ENCODE measurements at regions not wholly inside any gene's neighbourhood (a gene's known extent, or its start where the extent isn't known, plus 50 kb on each side); places are given as distances from the start of the nearest gene placed in this dataset.
"Not testable (repeated sequence)": the region's sequence is repeated elsewhere in the genome, so short reads cannot be mapped to it uniquely, and the experiment has no call there.

DNA sequence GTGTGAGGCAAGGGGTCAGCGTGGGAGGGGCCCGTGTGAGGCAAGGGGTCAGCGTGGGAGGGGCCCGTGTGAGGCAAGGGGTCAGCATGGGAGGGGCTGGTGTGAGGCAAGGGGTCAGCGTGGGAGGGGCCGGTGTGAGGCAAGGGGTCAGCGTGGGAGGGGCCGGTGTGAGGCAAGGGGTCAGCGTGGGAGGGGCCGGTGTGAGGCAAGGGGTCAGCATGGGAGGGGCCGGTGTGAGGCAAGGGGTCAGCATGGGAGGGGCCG lies 119.2 kb downstream of the SEPTIN14 start:
- not testable (repeated sequence) for H3K4me1 Mint-ChIP-seq (ENCODE audit: unreplicated experiment); DNase-seq (ENCODE audit: low spot score); H3K4me3 Mint-ChIP-seq (ENCODE audit: unreplicated experiment); H3K27me3 Mint-ChIP-seq (ENCODE audit: unreplicated experiment); H3K27ac Mint-ChIP-seq (ENCODE audit: unreplicated experiment); H3K9me3 Mint-ChIP-seq (ENCODE audit: unreplicated experiment); H3K36me3 Mint-ChIP-seq (ENCODE audit: low read depth, unreplicated experiment)

DNA sequence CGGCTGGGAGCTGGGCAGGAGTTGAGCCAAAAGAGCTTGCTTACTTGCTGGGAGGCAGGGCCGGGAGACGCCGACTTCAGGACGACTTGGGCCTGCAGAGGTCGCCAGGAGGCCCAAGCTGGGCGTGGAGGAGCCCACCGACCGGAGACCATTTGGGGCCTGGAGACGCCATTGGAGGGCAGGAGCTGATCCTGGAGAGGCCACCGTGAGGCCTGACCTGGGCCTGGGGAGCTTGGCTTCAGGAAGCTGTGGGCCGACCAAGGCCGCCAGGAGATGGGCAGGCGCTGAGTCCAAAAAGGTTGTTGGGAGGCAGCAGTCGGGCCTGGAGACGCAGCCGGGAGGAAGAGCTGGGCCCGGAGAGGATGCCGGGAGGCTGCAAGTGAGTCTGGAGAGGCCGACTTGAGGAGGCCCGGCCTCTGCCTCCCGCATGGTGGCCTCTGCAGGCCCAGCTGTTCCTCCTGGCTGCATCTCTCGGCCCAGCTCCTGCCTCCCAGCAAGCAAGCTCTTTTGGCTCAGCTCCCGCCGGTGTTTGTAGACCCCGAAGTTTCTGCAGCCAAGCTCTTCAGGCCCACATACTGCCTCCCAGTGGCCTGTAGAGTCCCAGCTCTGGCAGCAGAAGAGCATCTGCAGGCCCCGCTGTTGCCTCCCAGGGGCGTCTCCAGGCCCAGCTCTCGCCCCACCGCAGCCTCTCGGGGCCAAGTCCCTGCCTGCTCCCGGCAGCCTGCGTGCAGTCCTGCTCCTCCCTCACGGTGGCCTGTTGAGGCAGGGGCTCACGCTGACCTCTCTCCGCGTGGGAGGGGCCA lies 119.7 kb downstream of the SEPTIN14 start:
- not testable (repeated sequence) for DNase-seq (ENCODE audit: low spot score); H3K4me1 Mint-ChIP-seq (ENCODE audit: unreplicated experiment); H3K36me3 Mint-ChIP-seq (ENCODE audit: low read depth, unreplicated experiment)

DNA sequence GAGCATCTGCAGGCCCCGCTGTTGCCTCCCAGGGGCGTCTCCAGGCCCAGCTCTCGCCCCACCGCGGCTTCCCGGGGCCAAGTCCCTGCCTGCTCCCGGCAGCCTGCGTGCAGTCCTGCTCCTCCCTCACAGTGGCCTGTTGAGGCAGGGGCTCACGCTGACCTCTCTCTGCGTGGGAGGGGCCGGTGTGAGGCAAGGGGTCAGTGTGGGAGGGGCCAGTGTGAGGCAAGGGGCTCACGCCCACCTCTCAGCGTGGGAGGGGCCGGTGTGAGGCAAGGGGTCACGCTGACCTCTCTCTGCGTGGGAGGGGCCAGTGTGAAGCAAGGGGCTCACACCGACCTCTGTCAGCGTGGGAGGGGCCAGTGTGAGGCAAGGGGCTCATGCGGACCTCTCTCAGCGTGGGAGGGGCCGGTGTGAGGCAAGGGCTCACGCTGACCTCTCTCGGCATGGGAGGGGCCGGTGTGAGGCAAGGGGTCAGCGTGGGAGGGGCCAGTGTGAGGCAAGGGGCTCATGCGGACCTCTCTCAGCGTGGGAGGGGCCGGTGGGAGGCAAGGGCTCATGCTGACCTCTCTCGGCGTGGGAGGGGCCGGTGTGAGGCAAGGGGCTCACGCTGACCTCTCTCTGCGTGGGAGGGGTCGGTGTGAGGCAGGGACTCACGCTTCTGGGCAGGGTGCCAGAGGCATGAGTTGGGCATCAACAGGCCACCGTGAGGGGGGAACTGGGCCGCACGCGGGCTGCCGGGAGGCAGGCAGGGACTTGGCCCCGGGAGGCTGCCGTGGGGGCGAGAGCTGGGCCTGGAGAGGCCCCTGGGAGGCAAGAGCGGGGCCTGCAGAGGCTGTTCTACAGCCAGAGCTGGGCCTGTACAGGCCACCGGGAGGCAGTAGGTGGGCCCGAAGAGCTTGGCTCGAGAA lies 120.6 kb downstream of the SEPTIN14 start:
- not testable (repeated sequence) for H3K27ac Mint-ChIP-seq (ENCODE audit: unreplicated experiment); H3K4me1 Mint-ChIP-seq (ENCODE audit: unreplicated experiment); H3K36me3 Mint-ChIP-seq (ENCODE audit: low read depth, unreplicated experiment); H3K4me3 Mint-ChIP-seq (ENCODE audit: unreplicated experiment); H3K27me3 Mint-ChIP-seq (ENCODE audit: unreplicated experiment); H3K9me3 Mint-ChIP-seq (ENCODE audit: unreplicated experiment); DNase-seq (ENCODE audit: low spot score)

More for the DNA sequence above, 119.7 kb downstream of the SEPTIN14 start:
- H3K27me3 Mint-ChIP-seq (ENCODE audit: unreplicated experiment); H3K27ac Mint-ChIP-seq (ENCODE audit: unreplicated experiment); H3K9me3 Mint-ChIP-seq (ENCODE audit: unreplicated experiment); H3K4me3 Mint-ChIP-seq (ENCODE audit: unreplicated experiment): not testable (repeated sequence)

DNA sequence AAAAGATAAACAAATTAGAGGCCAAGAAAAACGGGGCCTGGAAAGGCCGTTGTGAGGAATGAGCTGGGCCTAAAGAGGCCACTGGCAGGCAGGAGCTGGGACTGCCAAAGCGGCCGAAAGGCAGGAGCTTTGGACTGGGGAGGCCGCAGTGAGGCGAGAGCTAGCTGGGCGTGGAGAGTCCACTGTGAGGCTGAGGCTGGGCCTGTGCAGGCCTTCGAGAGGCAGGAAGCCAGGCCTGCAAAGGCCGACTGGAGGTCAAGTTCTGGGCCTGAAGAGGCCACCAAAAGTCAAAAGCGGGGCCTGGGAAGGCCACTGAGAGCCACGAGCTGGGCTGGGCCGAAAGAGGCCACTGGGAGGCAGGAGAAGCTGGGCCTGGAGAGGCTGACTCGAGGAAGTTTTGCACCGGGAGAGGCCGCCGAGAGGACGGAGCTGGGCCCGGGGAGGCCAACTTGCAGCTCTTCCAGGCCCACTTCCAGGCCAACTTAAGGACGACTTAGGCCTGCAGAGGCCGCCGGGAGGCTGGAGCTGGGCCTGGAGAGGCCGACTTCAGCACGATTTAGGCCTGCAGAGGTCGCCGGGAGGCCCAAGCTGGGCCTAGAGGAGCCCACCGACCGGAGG lies 121.8 kb downstream of the SEPTIN14 start:
- H3K4me3 Mint-ChIP-seq (ENCODE audit: unreplicated experiment); H3K36me3 Mint-ChIP-seq (ENCODE audit: low read depth, unreplicated experiment); H3K9me3 Mint-ChIP-seq (ENCODE audit: unreplicated experiment); H3K4me1 Mint-ChIP-seq (ENCODE audit: unreplicated experiment); H3K27me3 Mint-ChIP-seq (ENCODE audit: unreplicated experiment); DNase-seq (ENCODE audit: low spot score); H3K27ac Mint-ChIP-seq (ENCODE audit: unreplicated experiment): not testable (repeated sequence)

- DNase-seq (ENCODE audit: low spot score); H3K27ac Mint-ChIP-seq (ENCODE audit: unreplicated experiment); H3K4me1 Mint-ChIP-seq (ENCODE audit: unreplicated experiment); H3K36me3 Mint-ChIP-seq (ENCODE audit: low read depth, unreplicated experiment); H3K4me3 Mint-ChIP-seq (ENCODE audit: unreplicated experiment); H3K9me3 Mint-ChIP-seq (ENCODE audit: unreplicated experiment); H3K27me3 Mint-ChIP-seq (ENCODE audit: unreplicated experiment): not testable (repeated sequence)
Observed at GRCh38 chr7:55740053-55740452, 122.5 kb downstream of the SEPTIN14 start.

- H3K27me3 Mint-ChIP-seq (ENCODE audit: unreplicated experiment); DNase-seq (ENCODE audit: low spot score); H3K27ac Mint-ChIP-seq (ENCODE audit: unreplicated experiment); H3K4me3 Mint-ChIP-seq (ENCODE audit: unreplicated experiment); H3K4me1 Mint-ChIP-seq (ENCODE audit: unreplicated experiment); H3K36me3 Mint-ChIP-seq (ENCODE audit: low read depth, unreplicated experiment); H3K9me3 Mint-ChIP-seq (ENCODE audit: unreplicated experiment): not testable (repeated sequence)
Observed at GRCh38 chr7:55736641-55737221, 125.8 kb downstream of the SEPTIN14 start.

DNA sequence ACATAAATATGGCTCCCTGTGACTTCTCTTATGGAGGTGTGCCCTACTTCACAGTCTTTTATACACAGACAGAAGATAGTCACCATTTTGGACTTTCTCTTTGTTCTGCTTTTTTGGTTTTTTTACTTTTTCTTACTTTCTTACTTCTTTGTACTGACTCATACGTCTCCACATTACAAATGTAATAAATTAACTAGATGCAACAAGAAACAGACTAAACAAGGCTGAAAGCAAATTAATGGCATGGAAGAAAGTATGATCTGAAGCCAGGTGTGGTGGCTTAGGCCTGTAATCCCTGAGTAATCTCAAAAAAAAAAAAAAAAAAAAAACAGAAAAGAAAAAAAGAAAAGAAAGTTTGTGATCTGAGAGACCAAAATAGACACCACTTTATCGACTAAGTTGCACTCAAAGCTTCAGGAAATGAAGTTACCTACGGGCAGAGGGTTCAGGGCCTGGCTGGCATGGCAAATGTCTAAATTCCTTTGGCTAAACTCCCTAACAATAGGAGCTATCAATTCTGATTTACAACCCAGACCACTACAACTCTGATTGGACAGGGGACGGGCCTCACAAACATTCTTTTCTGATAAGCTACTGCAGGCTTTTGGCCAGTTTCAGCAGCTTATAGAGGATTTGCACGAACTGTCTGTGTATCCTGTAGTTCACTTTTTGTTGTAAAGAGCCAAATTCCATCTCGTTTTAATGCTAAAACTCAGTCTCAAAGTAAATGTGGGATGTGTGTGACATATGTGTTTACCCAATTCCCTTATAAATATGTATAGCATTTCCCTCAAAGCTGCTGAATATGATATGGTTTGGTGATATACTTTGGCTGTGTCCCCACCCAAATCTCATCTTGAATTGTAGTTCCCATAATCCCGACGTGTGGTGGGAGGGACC lies 129.1 kb downstream of the SEPTIN14 start:
- no peak for DNase-seq (ENCODE audit: low spot score)
- H3K9me3 Mint-ChIP-seq (ENCODE audit: unreplicated experiment) = no peaks in the 10 kb centered on the region
- no peaks in the 10 kb centered on the region for H3K27me3 Mint-ChIP-seq (ENCODE audit: unreplicated experiment)
- no peaks in the 10 kb centered on the region for H3K4me1 Mint-ChIP-seq (ENCODE audit: unreplicated experiment)
- TF ChIP-seq, protein P1, sequence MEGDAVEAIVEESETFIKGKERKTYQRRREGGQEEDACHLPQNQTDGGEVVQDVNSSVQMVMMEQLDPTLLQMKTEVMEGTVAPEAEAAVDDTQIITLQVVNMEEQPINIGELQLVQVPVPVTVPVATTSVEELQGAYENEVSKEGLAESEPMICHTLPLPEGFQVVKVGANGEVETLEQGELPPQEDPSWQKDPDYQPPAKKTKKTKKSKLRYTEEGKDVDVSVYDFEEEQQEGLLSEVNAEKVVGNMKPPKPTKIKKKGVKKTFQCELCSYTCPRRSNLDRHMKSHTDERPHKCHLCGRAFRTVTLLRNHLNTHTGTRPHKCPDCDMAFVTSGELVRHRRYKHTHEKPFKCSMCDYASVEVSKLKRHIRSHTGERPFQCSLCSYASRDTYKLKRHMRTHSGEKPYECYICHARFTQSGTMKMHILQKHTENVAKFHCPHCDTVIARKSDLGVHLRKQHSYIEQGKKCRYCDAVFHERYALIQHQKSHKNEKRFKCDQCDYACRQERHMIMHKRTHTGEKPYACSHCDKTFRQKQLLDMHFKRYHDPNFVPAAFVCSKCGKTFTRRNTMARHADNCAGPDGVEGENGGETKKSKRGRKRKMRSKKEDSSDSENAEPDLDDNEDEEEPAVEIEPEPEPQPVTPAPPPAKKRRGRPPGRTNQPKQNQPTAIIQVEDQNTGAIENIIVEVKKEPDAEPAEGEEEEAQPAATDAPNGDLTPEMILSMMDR (IDR thresholded peaks at IDR 0.05; ENCODE audit: unreplicated experiment) = no peak
- no peak overlapping the region for H3K4me3 Mint-ChIP-seq (ENCODE audit: unreplicated experiment)
- H3K27ac Mint-ChIP-seq (ENCODE audit: unreplicated experiment) = no peak overlapping the region
- H3K36me3 Mint-ChIP-seq (ENCODE audit: low read depth, unreplicated experiment) = no peaks in the 10 kb centered on the region

All from endothelial cell (in vitro differentiated cells).